Adrenal gland (tissue), 9 donors: ENCODE measurements at regions not wholly inside any gene's neighbourhood (a gene's known extent, or its start where the extent isn't known, plus 50 kb on each side); places are given as distances from the start of the nearest gene placed in this dataset.

Source experiments
- DNase-seq, 7 donors: peaks; one replicate each; pipeline ENCODE4 v3.0.0-alpha.2; 2019 to 2020
- H3K27ac ChIP-seq, 5 donors: fragments of 200-600 bp; sonication (generic) in 4 of 5; 1 replicate in 3 of 5; 2 replicates in 2 of 5; pipeline versions ENCODE4 v1.5.1 to v1.8.0; 2016 to 2020; ENCODE audit warnings: mild to moderate bottlenecking in 1 of 5
- H3K27me3 ChIP-seq: fragments of 200-600 bp; 2 replicates; pipeline ENCODE4 v1.8.0; 2021
- H3K36me3 ChIP-seq, 2 donors: fragments of 200-600 bp; replicated peaks in 1 of 2; 1 replicate in 1 of 2; 2 replicates in 1 of 2; pipeline versions ENCODE4 v1.5.1 to v1.8.0; 2018 to 2022
- H3K4me1 ChIP-seq, 2 donors: fragments of 200-600 bp; replicated peaks in 1 of 2; 1 replicate in 1 of 2; 2 replicates in 1 of 2; pipeline versions ENCODE4 v1.5.1 to v1.8.0; 2018 to 2021
- H3K4me3 ChIP-seq, 4 donors: fragments of 200-600 bp; sonication (generic) in 3 of 4; one replicate each; pipeline ENCODE4 v1.5.1; 2016 to 2018
- H3K9me3 ChIP-seq, 3 donors: fragments of 200-600 bp; sonication (generic) in 1 of 3; replicated peaks in 1 of 3; 1 replicate in 2 of 3; 2 replicates in 1 of 3; pipeline versions ENCODE4 v1.5.1 to v1.8.0; 2016 to 2021
- POLR2A ChIP-seq, 2 donors: fragments of 450-650 bp; IDR thresholded peaks; one replicate each; pipeline ENCODE4 v1.6.1; 2017; ENCODE audit warnings: antibody characterized with exemption in 2 of 2, mild to moderate bottlenecking in 2 of 2, moderate library complexity in 1 of 2
- WGBS, 4 donors: extraction: QIAGEN DNeasy Blood & Tissue Kit in 2 of 4; methylation state at CpG; one replicate each; pipeline versions ENCODE4 v1.1.5 to v1.1.7; 2013 to 2017; 5-methylcytosine and 5-hydroxymethylcytosine counted together
- intact Hi-C, 2 donors: fragments of 100-400 bp; cut with DNase I; formaldehyde crosslinking; loops; one replicate each; pipeline versions ENCODE4 v1.14.1 to v1.15.0; 2022 to 2023
- TF ChIP-seq, protein P1 (sequence below), 6 experiments: fragments of 450-650 bp in 4 of 6; fragments of 200-600 bp in 2 of 6; sonication (generic) in 1 of 6; IDR thresholded peaks; 1 replicate in 5 of 6; 2 replicates in 1 of 6; pipeline versions ENCODE4 v1.5.1 to v1.8.0; 2016 to 2021; ENCODE audit warnings: antibody characterized with exemption in 6 of 6, mild to moderate bottlenecking in 2 of 6, moderate library complexity in 1 of 6
- donor health status: healthy with polysubstance abuse.
- donor health status: Bipolar disorder and iron deficiency.
- donor health status: DM: yes; HTN: yes; CAD: no.
- donor health status: DM: no; HTN: no; CAD: no.
- donor health status: DM: no; HTN: no; CAD: no.

GRCh38 chr12:46675736-46676135, 150.1 kb downstream of the SLC38A4 start:
- no peak for TF ChIP-seq POLR2A (IDR thresholded peaks at IDR 0.05)
- TF ChIP-seq, protein P1, sequence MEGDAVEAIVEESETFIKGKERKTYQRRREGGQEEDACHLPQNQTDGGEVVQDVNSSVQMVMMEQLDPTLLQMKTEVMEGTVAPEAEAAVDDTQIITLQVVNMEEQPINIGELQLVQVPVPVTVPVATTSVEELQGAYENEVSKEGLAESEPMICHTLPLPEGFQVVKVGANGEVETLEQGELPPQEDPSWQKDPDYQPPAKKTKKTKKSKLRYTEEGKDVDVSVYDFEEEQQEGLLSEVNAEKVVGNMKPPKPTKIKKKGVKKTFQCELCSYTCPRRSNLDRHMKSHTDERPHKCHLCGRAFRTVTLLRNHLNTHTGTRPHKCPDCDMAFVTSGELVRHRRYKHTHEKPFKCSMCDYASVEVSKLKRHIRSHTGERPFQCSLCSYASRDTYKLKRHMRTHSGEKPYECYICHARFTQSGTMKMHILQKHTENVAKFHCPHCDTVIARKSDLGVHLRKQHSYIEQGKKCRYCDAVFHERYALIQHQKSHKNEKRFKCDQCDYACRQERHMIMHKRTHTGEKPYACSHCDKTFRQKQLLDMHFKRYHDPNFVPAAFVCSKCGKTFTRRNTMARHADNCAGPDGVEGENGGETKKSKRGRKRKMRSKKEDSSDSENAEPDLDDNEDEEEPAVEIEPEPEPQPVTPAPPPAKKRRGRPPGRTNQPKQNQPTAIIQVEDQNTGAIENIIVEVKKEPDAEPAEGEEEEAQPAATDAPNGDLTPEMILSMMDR (IDR thresholded peaks at IDR 0.05): peak; percentile 67 to 81 (median 70)
- intact Hi-C loops: loop anchor here (5.0 to 10.0 kb wide), 3 partner anchors 257 to 349 kb away; no protein-coding TSS in a partner anchor
- Histone ChIP-seq H3K27me3 (no peaks in the 10 kb centered on the region), H3K4me1 (no peaks in the 10 kb centered on the region), H3K4me3 (peak overlapping the region in 1 of 4 donors; percentile 24), H3K27ac (no peak overlapping the region), H3K36me3 (no peaks in the 10 kb centered on the region), H3K9me3 (no peaks in the 10 kb centered on the region)
- WGBS, 4 donors: 49 to 67% (median 54%) methylated on average over 11 of the region's 11 CpGs
- peak; percentile 26 to 65 (median 36) for DNase-seq

- no peaks in the 10 kb centered on the region for H3K9me3 ChIP-seq
- H3K27me3 ChIP-seq: no peaks in the 10 kb centered on the region
- DNase-seq: no peak
- WGBS, 4 donors: 71 to 80% (median 79%) methylated on average over 4 of the region's 4 CpGs
- H3K4me1 ChIP-seq: no peaks in the 10 kb centered on the region
- H3K36me3 ChIP-seq: no peaks in the 10 kb centered on the region
- no peak overlapping the region for H3K4me3 ChIP-seq
- TF ChIP-seq, protein P1 (IDR thresholded peaks at IDR 0.05): no peak
- TF ChIP-seq POLR2A (IDR thresholded peaks at IDR 0.05): no peak
- H3K27ac ChIP-seq: no peak overlapping the region
- intact Hi-C loops: loop anchor here (5.0 to 10.0 kb wide), 4 partner anchors 258 to 350 kb away; no protein-coding TSS in a partner anchor
Observed at GRCh38 chr12:46674800-46675199, 151.0 kb downstream of the SLC38A4 start.

DNA sequence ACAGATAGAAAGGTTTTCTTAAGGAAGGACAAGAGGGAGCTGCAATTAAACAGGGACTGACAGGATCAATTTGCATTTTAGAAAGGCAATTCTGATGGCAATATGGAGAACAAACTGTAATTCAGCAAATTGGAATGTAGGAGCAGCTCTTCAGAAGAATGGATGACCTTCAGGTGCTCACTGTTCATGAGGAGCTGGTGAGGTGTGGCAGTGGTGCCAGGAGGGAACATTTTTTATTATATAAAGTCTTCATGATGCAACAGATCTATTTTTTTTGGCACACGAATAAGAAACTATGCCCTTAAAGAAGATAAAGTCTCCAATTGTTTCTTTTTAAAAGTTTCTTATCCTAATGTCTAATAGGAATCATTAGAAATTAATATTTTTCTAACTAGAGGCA, 151.7 kb downstream of the SLC38A4 start:
- Histone ChIP-seq H3K27me3 (no peaks in the 10 kb centered on the region), H3K9me3 (no peaks in the 10 kb centered on the region), H3K4me3 (no peak overlapping the region), H3K36me3 (no peaks in the 10 kb centered on the region), H3K4me1 (no peaks in the 10 kb centered on the region), H3K27ac (no peak overlapping the region)
- intact Hi-C loops: loop anchor here (5.0 to 10.0 kb wide), 3 partner anchors 332 to 351 kb away; no protein-coding TSS in a partner anchor
- WGBS, 4 donors: 58 to 62% (median 61%) methylated on average over 1 of the region's 1 CpG
- DNase-seq: no peak
- TF ChIP-seq POLR2A (IDR thresholded peaks at IDR 0.05): no peak
- TF ChIP-seq, protein P1 (IDR thresholded peaks at IDR 0.05): no peak

GRCh38 chr12:46671102-46671501, 154.7 kb downstream of the SLC38A4 start:
- Histone ChIP-seq H3K4me1 (no peaks in the 10 kb centered on the region), H3K27ac (no peak overlapping the region), H3K36me3 (no peaks in the 10 kb centered on the region), H3K27me3 (no peaks in the 10 kb centered on the region), H3K9me3 (peaks cover 0 to 5% (median 0%) of the 10 kb centered on the region in 3 donors), H3K4me3 (no peak overlapping the region)
- TF ChIP-seq POLR2A (IDR thresholded peaks at IDR 0.05): no peak
- TF ChIP-seq, protein P1 (IDR thresholded peaks at IDR 0.05): no peak
- DNase-seq: no peak
- intact Hi-C loops: loop anchor here (5.0 to 10.0 kb wide), 3 partner anchors 329 to 354 kb away; no protein-coding TSS in a partner anchor
- 78 to 85% (median 85%) methylated on average over 2 of the region's 2 CpGs for WGBS, 4 donors
